ENCODE measurements at regions not wholly inside any gene's neighbourhood (a gene's known extent, or its start where the extent isn't known, plus 50 kb on each side); places are given as distances from the start of the nearest gene placed in this dataset.

GRCh38 chr13:56400774-56401173 is 739.9 kb upstream of the PRR20A start:
- Histone ChIP-seq H3K4me3 (ENCODE audit: low read depth in 1 of 3, low read length in 3 of 3) (no peak overlapping the region), H3K27ac (ENCODE audit: low read depth in 1 of 2, low read length in 2 of 2) (no peak overlapping the region), H3K9me3 (ENCODE audit: control insufficient read depth in 4 of 4, low read length in 3 of 4) (no peaks in the 10 kb centered on the region), H3K27me3 (ENCODE audit: control insufficient read depth in 4 of 4, insufficient read depth in 4 of 4, low read length in 3 of 4) (no peaks in the 10 kb centered on the region), H3K9ac (ENCODE audit: low read depth in 1 of 2, low read length in 2 of 2) (no peak overlapping the region), H3K4me1 (ENCODE audit: control insufficient read depth in 4 of 4, insufficient read depth in 4 of 4, low read length in 3 of 4) (no peaks in the 10 kb centered on the region), H3K36me3 (ENCODE audit: control insufficient read depth in 4 of 4, insufficient read depth in 3 of 4, low read depth in 1 of 4, low read length in 3 of 4) (no peaks in the 10 kb centered on the region)
- TF ChIP-seq YY1 (IDR thresholded peaks at IDR 0.05): no peak
- no peak for TF ChIP-seq FOXA1 (IDR thresholded peaks at IDR 0.05)
- TF ChIP-seq GABPA (IDR thresholded peaks at IDR 0.05 in 1 of 2, conservative IDR thresholded peaks at IDR 0.05 in 1 of 2): no peak
- no peak for TF ChIP-seq HNF4A (conservative IDR thresholded peaks at IDR 0.05)
- TF ChIP-seq FOXA2 (IDR thresholded peaks at IDR 0.05): no peak
- no peak for TF ChIP-seq RAD21 (IDR thresholded peaks at IDR 0.05)
- no peak for TF ChIP-seq NR2F2 (IDR thresholded peaks at IDR 0.05)
- DNase-seq (ENCODE audit: low spot score): no peak
- 77% methylated on average over 3 of the region's 3 CpGs for WGBS

GRCh38 chr13:56412856-56413255 is 727.9 kb upstream of the PRR20A start:
- Histone ChIP-seq H3K4me1 (ENCODE audit: control insufficient read depth in 4 of 4, insufficient read depth in 4 of 4, low read length in 3 of 4) (no peaks in the 10 kb centered on the region), H3K36me3 (ENCODE audit: control insufficient read depth in 4 of 4, insufficient read depth in 3 of 4, low read depth in 1 of 4, low read length in 3 of 4) (no peaks in the 10 kb centered on the region), H3K9me3 (ENCODE audit: control insufficient read depth in 4 of 4, low read length in 3 of 4) (no peaks in the 10 kb centered on the region), H3K27ac (ENCODE audit: low read depth in 1 of 2, low read length in 2 of 2) (no peak overlapping the region), H3K4me3 (ENCODE audit: low read depth in 1 of 3, low read length in 3 of 3) (no peak overlapping the region), H3K27me3 (ENCODE audit: control insufficient read depth in 4 of 4, insufficient read depth in 4 of 4, low read length in 3 of 4) (no peaks in the 10 kb centered on the region), H3K9ac (ENCODE audit: low read depth in 1 of 2, low read length in 2 of 2) (no peak overlapping the region)
- no peak for DNase-seq (ENCODE audit: low spot score)
- TF ChIP-seq RXRA (IDR thresholded peaks at IDR 0.05) (no peak), RAD21 (IDR thresholded peaks at IDR 0.05) (no peak), MAX (IDR thresholded peaks at IDR 0.05) (no peak), ZBTB33 (IDR thresholded peaks at IDR 0.05) (no peak), NR2F2 (IDR thresholded peaks at IDR 0.05) (no peak), FOXA2 (IDR thresholded peaks at IDR 0.05) (no peak), HNF4A (conservative IDR thresholded peaks at IDR 0.05) (no peak), JUND (IDR thresholded peaks at IDR 0.05) (no peak), HNF4G (IDR thresholded peaks at IDR 0.05) (no peak), EGR1 (IDR thresholded peaks at IDR 0.05; ENCODE audit: low read depth in 2 of 2) (no peak), TAF1 (conservative IDR thresholded peaks at IDR 0.05) (no peak), SP1 (IDR thresholded peaks at IDR 0.05) (no peak), GABPA (IDR thresholded peaks at IDR 0.05 in 1 of 2, conservative IDR thresholded peaks at IDR 0.05 in 1 of 2) (no peak), YY1 (IDR thresholded peaks at IDR 0.05) (no peak), REST (IDR thresholded peaks at IDR 0.05) (no peak), FOXA1 (IDR thresholded peaks at IDR 0.05) (no peak), ATF3 (IDR thresholded peaks at IDR 0.05) (no peak), CTCF (IDR thresholded peaks at IDR 0.05; ENCODE audit: low read depth, low read length, missing input control) (no peak)
